HG03066 (cell line): ENCODE measurements at regions not wholly inside any gene's neighbourhood (a gene's known extent, or its start where the extent isn't known, plus 50 kb on each side); places are given as distances from the start of the nearest gene placed in this dataset.

Experiments
- ATAC-seq: cut with Tn5 transposase; IDR thresholded peaks from one replicate; pipeline ENCODE4 v1.9.1; 2021; ENCODE audit warnings: low read depth; ENCODE audit not compliant: unreplicated experiment

DNA sequence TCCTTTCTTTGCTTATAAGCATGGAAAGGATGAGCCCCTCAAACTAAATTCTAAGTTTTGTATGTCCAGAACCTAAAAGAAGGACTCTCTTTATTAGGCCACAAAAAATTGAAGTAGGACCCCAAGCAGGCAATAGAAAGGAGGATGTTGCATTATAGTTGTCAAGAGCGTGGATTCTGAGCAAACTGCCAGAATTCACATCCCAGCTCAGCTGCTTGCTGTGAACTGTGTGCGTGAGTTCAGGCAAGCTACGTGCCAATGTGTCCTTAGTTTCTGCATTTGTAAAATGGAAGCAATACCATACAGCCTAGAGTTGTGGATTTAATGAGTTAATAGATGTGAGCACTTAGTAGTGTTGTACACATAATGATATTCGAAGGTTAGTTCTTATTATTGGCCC is 70.6 kb upstream of the SLC44A1 start:
- ATAC-seq = no peak

DNA sequence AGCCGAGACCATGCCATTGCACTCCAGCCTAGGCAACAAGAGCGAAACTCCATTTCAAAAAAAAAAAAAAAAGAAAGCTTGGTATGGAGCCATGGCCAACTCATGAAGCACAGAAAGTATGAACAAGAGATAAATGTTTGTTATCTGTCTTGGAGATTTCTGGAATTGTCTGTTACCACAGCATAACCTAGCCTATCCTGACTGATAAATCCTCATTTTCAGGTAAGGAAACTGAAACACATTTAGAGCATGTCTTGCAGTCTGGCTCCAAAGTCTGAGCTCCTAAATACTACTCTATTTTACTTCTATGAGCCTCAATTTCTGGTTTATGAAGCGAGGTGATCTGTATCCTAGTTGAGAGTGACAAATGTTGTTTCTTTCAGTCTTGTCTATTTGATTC is 68.3 kb upstream of the SLC44A1 start:
- ATAC-seq = no peak

DNA sequence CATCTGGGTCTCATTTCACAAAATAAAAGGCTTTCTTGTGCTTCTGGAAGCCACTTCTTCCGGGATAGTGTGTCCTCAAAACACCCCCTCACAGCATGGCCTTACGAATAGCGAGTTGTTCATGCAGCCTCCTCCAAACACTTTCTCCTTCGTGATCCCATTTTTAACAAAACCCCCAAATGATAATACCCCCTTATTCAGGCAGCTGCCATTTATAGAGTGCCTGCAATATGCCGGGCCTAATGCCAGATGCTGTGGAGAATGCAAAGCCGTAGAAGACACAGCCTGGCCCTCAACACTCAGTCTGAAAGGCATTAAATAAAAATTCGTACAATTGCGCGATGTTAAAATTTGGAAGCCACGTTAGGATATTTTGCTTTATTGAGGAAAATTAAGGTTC is 66.4 kb upstream of the SLC44A1 start:
- no peak for ATAC-seq

DNA sequence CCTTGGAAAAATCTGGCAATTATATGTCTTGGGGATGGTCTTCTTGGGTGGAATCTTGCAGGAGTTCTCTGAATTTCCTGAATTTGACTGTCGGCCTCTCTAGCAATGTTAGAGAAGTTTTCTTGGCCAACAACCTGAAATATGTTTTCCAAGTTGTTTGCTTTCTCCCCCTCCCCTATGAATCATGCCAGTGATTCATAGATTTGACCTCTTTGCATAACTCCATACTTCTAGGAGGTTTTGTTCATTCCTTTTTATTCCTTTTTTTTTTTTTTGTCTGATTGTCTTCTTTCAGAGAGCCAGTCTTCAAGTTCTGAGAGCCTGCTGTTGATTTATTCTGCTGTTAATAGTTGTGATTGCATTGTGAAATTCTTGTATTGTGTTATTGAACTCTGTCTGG is 56.7 kb upstream of the SLC44A1 start:
- no peak for ATAC-seq

DNA sequence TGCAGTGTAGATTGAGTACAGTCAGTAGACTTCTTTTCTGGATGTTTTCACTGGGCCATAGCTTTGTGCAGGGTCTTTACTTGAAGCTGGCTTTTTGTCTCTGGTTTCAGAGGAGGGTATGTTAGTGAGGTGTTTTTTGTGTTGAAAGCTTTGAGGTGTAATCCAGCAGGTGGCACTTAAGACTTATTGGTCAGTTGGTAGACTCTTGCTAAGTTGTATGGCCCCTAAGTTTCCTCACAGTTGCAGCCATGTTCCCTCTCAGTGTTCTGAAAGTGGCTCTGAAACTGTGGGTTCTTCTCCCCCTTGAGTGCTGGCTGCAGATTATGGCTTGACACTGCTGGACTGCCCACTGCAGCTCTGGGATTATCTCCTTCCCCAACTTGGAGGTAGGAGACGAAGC is 55.7 kb upstream of the SLC44A1 start:
- ATAC-seq = no peak

DNA sequence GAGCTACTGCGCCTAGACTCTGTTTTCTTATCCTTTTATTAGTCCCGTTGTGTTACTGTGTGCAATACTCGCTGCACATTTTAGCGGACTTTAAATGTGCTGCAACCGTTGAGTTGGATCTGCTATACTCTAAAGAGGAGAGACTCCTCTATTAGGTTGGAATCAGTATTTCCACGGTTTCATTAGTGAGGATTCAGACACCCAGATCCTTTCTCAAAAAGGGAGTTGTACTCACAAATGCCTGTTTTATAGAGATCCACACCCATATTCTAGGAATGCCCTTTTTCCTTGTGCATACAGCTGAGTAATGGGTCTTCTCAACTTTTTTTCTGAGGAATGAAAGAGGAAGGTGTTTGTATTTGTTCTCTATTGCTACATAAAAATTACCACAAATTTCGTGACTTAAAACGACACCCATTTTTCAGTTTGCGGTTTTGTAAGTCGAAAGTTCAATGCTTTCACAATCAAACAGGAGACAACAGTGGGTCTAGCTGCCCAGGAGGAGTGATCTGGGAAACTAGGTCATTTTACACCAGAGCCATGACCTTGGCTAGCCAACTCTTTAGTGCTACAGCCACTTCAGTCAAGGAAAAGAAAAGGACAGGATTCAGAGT is 52.8 kb upstream of the SLC44A1 start:
- ATAC-seq = peak; percentile 69

DNA sequence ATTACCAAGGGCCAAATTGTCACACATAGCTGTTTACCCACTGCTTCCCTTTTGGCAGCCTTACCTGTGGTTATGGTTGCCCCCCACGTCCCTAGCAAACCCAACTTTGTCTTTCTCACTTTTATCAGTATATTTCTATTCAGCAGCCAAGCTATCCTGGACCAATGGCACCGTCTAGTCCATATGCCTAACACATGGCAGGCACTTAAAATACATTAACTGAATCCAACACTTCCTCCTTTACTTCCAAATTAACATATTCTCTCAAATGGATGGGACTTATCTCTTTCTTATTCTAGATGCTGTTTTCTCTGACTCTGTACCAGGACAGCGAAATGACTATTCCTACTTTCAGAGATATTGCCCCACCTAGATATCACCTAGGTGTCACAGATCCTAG is 50.9 kb upstream of the SLC44A1 start:
- ATAC-seq = no peak

DNA sequence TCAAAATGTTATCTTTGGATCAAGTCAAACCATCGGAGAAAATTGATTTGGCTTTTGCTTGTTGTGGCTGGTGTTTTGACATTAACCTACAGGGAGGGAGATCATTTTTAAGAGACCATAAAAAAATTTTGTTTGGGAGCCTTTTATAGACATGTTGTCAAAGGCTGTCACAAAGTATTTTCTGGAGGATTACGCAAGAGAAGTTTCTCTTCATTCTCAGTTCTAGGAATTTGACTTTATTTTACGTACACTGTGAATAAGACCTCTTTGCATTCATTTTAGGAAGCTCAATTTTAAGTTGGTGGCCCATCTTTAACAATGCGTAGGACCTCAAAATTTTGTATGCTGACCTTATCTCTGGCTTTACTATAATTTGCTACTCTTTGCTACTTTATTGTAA is 50.2 kb upstream of the SLC44A1 start:
- ATAC-seq = no peak
